GOT3 (cell line): ENCODE measurements at regions not wholly inside any gene's neighbourhood (a gene's known extent, or its start where the extent isn't known, plus 50 kb on each side); places are given as distances from the start of the nearest gene placed in this dataset.
"Not testable (repeated sequence)": the region's sequence is repeated elsewhere in the genome, so short reads cannot be mapped to it uniquely, and the experiment has no call there.

ENCODE experiments used
- DNase-seq: peaks from one replicate; lab custom pipeline; 2025; ENCODE audit warnings: mixed read lengths; lab: John Stamatoyannopoulos, UW

- DNase-seq, result no peak
Measured at GRCh38 chr4:138439143-138439581, 197.0 kb upstream of the SLC7A11 start.

GRCh38 chr4:138438608-138439007 is 196.5 kb upstream of the SLC7A11 start:
- no peak for DNase-seq

- DNase-seq, result no peak
Measured at GRCh38 chr4:138437263-138437851, 195.2 kb upstream of the SLC7A11 start.

GRCh38 chr4:138435733-138436132 is 193.6 kb upstream of the SLC7A11 start:
- not testable (repeated sequence) for DNase-seq

GRCh38 chr4:138435046-138435445 is 192.9 kb upstream of the SLC7A11 start:
- not testable (repeated sequence) for DNase-seq

- DNase-seq, result no peak
Measured at GRCh38 chr4:138428611-138429010, 186.5 kb upstream of the SLC7A11 start.

- DNase-seq, result no peak
Measured at GRCh38 chr4:138426786-138427185, 184.6 kb upstream of the SLC7A11 start.

- no peak for DNase-seq
Measured at GRCh38 chr4:138420471-138420870, 178.3 kb upstream of the SLC7A11 start.

GRCh38 chr4:138414202-138414601 is 172.1 kb upstream of the SLC7A11 start:
- no peak for DNase-seq

GRCh38 chr4:138413273-138413672 is 171.1 kb upstream of the SLC7A11 start:
- DNase-seq, result no peak

- DNase-seq, result no peak
Measured at GRCh38 chr4:138412847-138413246, 170.7 kb upstream of the SLC7A11 start.

GRCh38 chr4:138410266-138410665 is 168.1 kb upstream of the SLC7A11 start:
- no peak for DNase-seq

GRCh38 chr4:138409670-138410069 is 167.5 kb upstream of the SLC7A11 start:
- DNase-seq, result no peak

GRCh38 chr4:138408758-138409157 is 166.6 kb upstream of the SLC7A11 start:
- no peak for DNase-seq

GRCh38 chr4:138407329-138407728 is 165.2 kb upstream of the SLC7A11 start:
- DNase-seq, result no peak

- DNase-seq, result no peak
Measured at GRCh38 chr4:138406876-138407275, 164.7 kb upstream of the SLC7A11 start.

- no peak for DNase-seq
Measured at GRCh38 chr4:138405934-138406567, 163.9 kb upstream of the SLC7A11 start.

GRCh38 chr4:138405466-138405891 is 163.3 kb upstream of the SLC7A11 start:
- DNase-seq, result no peak

- no peak for DNase-seq
Measured at GRCh38 chr4:138404801-138405200, 162.7 kb upstream of the SLC7A11 start.

- no peak for DNase-seq
Measured at GRCh38 chr4:138404251-138404650, 162.1 kb upstream of the SLC7A11 start.

GRCh38 chr4:138401334-138401733 is 159.2 kb upstream of the SLC7A11 start:
- DNase-seq, result no peak

GRCh38 chr4:138400543-138400942 is 158.4 kb upstream of the SLC7A11 start:
- DNase-seq, result no peak

GRCh38 chr4:138400066-138400465 is 157.9 kb upstream of the SLC7A11 start:
- no peak for DNase-seq

GRCh38 chr4:138399081-138399480 is 156.9 kb upstream of the SLC7A11 start:
- DNase-seq, result no peak
